ENCODE measurements at regions not wholly inside any gene's neighbourhood (a gene's known extent, or its start where the extent isn't known, plus 50 kb on each side); places are given as distances from the start of the nearest gene placed in this dataset.

- H3K27me3 ChIP-seq (ENCODE audit: control insufficient read depth, insufficient read depth, low read length), result no peaks in the 10 kb centered on the region
- no peak for TF ChIP-seq CTCF (IDR thresholded peaks at IDR 0.05; ENCODE audit: insufficient read depth, low read length, poor library complexity, severe bottlenecking)
- H3K36me3 ChIP-seq (ENCODE audit: control insufficient read depth, insufficient read depth, low read length), result no peaks in the 10 kb centered on the region
- no peak overlapping the region for H3K4me3 ChIP-seq (ENCODE audit: low read depth, low read length)
- DNase-seq (ENCODE audit: low read depth), result no peak
These were observed 137.3 kb upstream of the RTL1 start for GRCh38 chr14:101040538-101041442.

- H3K27me3 ChIP-seq (ENCODE audit: control insufficient read depth, insufficient read depth, low read length), result no peaks in the 10 kb centered on the region
- no peaks in the 10 kb centered on the region for H3K36me3 ChIP-seq (ENCODE audit: control insufficient read depth, insufficient read depth, low read length)
- H3K4me3 ChIP-seq (ENCODE audit: low read depth, low read length), result no peak overlapping the region
- DNase-seq (ENCODE audit: low read depth), result no peak
- no peak for TF ChIP-seq CTCF (IDR thresholded peaks at IDR 0.05; ENCODE audit: insufficient read depth, low read length, poor library complexity, severe bottlenecking)
These were observed 140.4 kb upstream of the RTL1 start for GRCh38 chr14:101043891-101044290.

- no peak for DNase-seq (ENCODE audit: low read depth)
- Histone ChIP-seq H3K27me3 (ENCODE audit: control insufficient read depth, insufficient read depth, low read length) (no peaks in the 10 kb centered on the region), H3K36me3 (ENCODE audit: control insufficient read depth, insufficient read depth, low read length) (no peaks in the 10 kb centered on the region), H3K4me3 (ENCODE audit: low read depth, low read length) (no peak overlapping the region)
- TF ChIP-seq CTCF (IDR thresholded peaks at IDR 0.05; ENCODE audit: insufficient read depth, low read length, poor library complexity, severe bottlenecking), result no peak
These were observed 141.2 kb upstream of the RTL1 start for GRCh38 chr14:101044741-101045140.

GRCh38 chr14:101045511-101045910 is 142.0 kb upstream of the RTL1 start:
- DNase-seq (ENCODE audit: low read depth), result no peak
- no peak for TF ChIP-seq CTCF (IDR thresholded peaks at IDR 0.05; ENCODE audit: insufficient read depth, low read length, poor library complexity, severe bottlenecking)
- Histone ChIP-seq H3K27me3 (ENCODE audit: control insufficient read depth, insufficient read depth, low read length) (no peaks in the 10 kb centered on the region), H3K4me3 (ENCODE audit: low read depth, low read length) (no peak overlapping the region), H3K36me3 (ENCODE audit: control insufficient read depth, insufficient read depth, low read length) (no peaks in the 10 kb centered on the region)

- TF ChIP-seq CTCF (IDR thresholded peaks at IDR 0.05; ENCODE audit: insufficient read depth, low read length, poor library complexity, severe bottlenecking), result no peak
- no peaks in the 10 kb centered on the region for H3K36me3 ChIP-seq (ENCODE audit: control insufficient read depth, insufficient read depth, low read length)
These were observed 142.5 kb upstream of the RTL1 start for GRCh38 chr14:101046071-101046470.

GRCh38 chr14:101047326-101047725 is 143.8 kb upstream of the RTL1 start:
- no peak for DNase-seq (ENCODE audit: low read depth)
- H3K36me3 ChIP-seq (ENCODE audit: control insufficient read depth, insufficient read depth, low read length), result no peaks in the 10 kb centered on the region
- no peak overlapping the region for H3K4me3 ChIP-seq (ENCODE audit: low read depth, low read length)
- no peaks in the 10 kb centered on the region for H3K27me3 ChIP-seq (ENCODE audit: control insufficient read depth, insufficient read depth, low read length)
- no peak for TF ChIP-seq CTCF (IDR thresholded peaks at IDR 0.05; ENCODE audit: insufficient read depth, low read length, poor library complexity, severe bottlenecking)

More at GRCh38 chr14:101046071-101046470, 142.5 kb upstream of the RTL1 start:
- Histone ChIP-seq H3K4me3 (ENCODE audit: low read depth, low read length) (no peak overlapping the region), H3K27me3 (ENCODE audit: control insufficient read depth, insufficient read depth, low read length) (no peaks in the 10 kb centered on the region)
- no peak for DNase-seq (ENCODE audit: low read depth)

Data from kidney epithelial cell (primary cell).